Endothelial cell of umbilical vein (primary cell): ENCODE measurements at regions not wholly inside any gene's neighbourhood (a gene's known extent, or its start where the extent isn't known, plus 50 kb on each side); places are given as distances from the start of the nearest gene placed in this dataset.

Experiments
- BruUV-seq: library from RNA; stranded (reverse); fragments of 400-500 nt; replicated peaks from 2 replicates; lab custom pipeline; 2021; lab: Mats Ljungman, UMichigan
- CTCF ChIA-PET: fragments of 300-600, 350-600 bp; sonication (Branson Sonifier 250); formaldehyde crosslinking; loops from one replicate; lab custom pipeline; 2021; ENCODE audit warnings: antibody characterized with exemption, inconsistent platforms; lab: Charles Lee
- POLR2A ChIA-PET: fragments of 300-600, 350-600 bp; sonication (Branson Sonifier 250); formaldehyde crosslinking; loops from one replicate; lab custom pipeline; 2021; ENCODE audit warnings: antibody characterized with exemption, inconsistent platforms; lab: Charles Lee
- DNase-seq: peaks from one replicate; pipeline ENCODE4 v3.0.0-alpha.2; 2011; ENCODE audit warnings: low read depth, low spot score
- FAIRE-seq: peaks from 2 replicates; lab custom pipeline; 2011; peaks lifted over from hg19 to GRCh38; lab: Jason Lieb, UNC
- H2AFZ ChIP-seq: 2 replicates; pipeline ENCODE4 v1.6.0; 2012; ENCODE audit warnings: low read depth, low read length, control low read depth, inconsistent platforms
- H3K27ac ChIP-seq: 2 replicates; pipeline ENCODE4 v1.5.1; 2011; ENCODE audit warnings: low read depth, mild to moderate bottlenecking, control low read depth, low read length, moderate library complexity; ENCODE audit not compliant: insufficient read depth
- H3K27me3 ChIP-seq, 2 experiments: 2 replicates each; pipeline versions ENCODE4 v1.6.0 to v1.6.1; 2011; ENCODE audit warnings: low read length in 2 of 2, mixed read lengths in 1 of 2; ENCODE audit not compliant: control insufficient read depth in 2 of 2, insufficient read depth in 2 of 2
- H3K36me3 ChIP-seq, 2 experiments: 2 replicates in 1 of 2; 3 replicates in 1 of 2; pipeline ENCODE4 v1.5.1; 2011; ENCODE audit warnings: low read length in 2 of 2, mild to moderate bottlenecking in 1 of 2, moderate library complexity in 1 of 2; ENCODE audit not compliant: control insufficient read depth in 2 of 2, insufficient read depth in 2 of 2; ENCODE audit errors: extremely low read depth in 1 of 2
- H3K4me1 ChIP-seq: 3 replicates; pipeline ENCODE4 v1.5.1; 2011; ENCODE audit warnings: mild to moderate bottlenecking, low read length; ENCODE audit not compliant: control insufficient read depth, insufficient read depth; ENCODE audit errors: extremely low read depth
- H3K4me2 ChIP-seq: 2 replicates; pipeline ENCODE4 v1.6.1; 2011; ENCODE audit warnings: low read length, control low read depth, mixed read lengths; ENCODE audit not compliant: insufficient read depth
- H3K4me3 ChIP-seq, 3 experiments: fragments of 200-600 bp in 1 of 3; sonication (generic), shearing (Covaris generic) in 1 of 3; replicated peaks in 1 of 3; 2 replicates each; pipeline ENCODE4 v1.5.1; 2011 to 2016; ENCODE audit warnings: control low read depth in 3 of 3, low read length in 3 of 3, mild to moderate bottlenecking in 2 of 3, inconsistent platforms in 1 of 3, low read depth in 1 of 3, moderate library complexity in 1 of 3; ENCODE audit not compliant: insufficient read depth in 1 of 3
- H3K79me2 ChIP-seq: 2 replicates; pipeline ENCODE4 v1.6.0; 2012; ENCODE audit warnings: low read length, inconsistent platforms; ENCODE audit not compliant: control insufficient read depth, insufficient read depth
- H3K9ac ChIP-seq: replicated peaks from 2 replicates; pipeline ENCODE3; 2011; ENCODE audit warnings: low read length, control low read depth; ENCODE audit not compliant: insufficient read depth; ENCODE audit errors: extremely low read depth
- H3K9me1 ChIP-seq: replicated peaks from 3 replicates; pipeline ENCODE4 v1.6.0; 2011; ENCODE audit warnings: mild to moderate bottlenecking, low read length; ENCODE audit not compliant: control insufficient read depth, insufficient read depth; ENCODE audit errors: extremely low read depth
- H3K9me3 ChIP-seq: replicated peaks from 2 replicates; pipeline ENCODE4 v1.5.1; 2012; ENCODE audit warnings: low read length, inconsistent platforms; ENCODE audit not compliant: control insufficient read depth, insufficient read depth
- H4K20me1 ChIP-seq: replicated peaks from 2 replicates; pipeline ENCODE3; 2011; ENCODE audit warnings: mild to moderate bottlenecking, low read length; ENCODE audit not compliant: control insufficient read depth, insufficient read depth; ENCODE audit errors: extremely low read depth
- EZH2 ChIP-seq: IDR thresholded peaks from 2 replicates; pipeline ENCODE4 v1.6.1; 2012; ENCODE audit warnings: borderline replicate concordance, low read depth, mild to moderate bottlenecking, moderate library complexity, low read length, inconsistent platforms; ENCODE audit not compliant: severe bottlenecking
- FOS ChIP-seq: IDR thresholded peaks from 2 replicates; pipeline ENCODE4 v1.6.1; 2011; ENCODE audit warnings: mild to moderate bottlenecking, low read length, moderate library complexity, borderline replicate concordance; ENCODE audit not compliant: insufficient read depth
- GATA2 ChIP-seq: IDR thresholded peaks from 2 replicates; pipeline ENCODE4 v1.7.0; 2011; ENCODE audit warnings: low read depth, mild to moderate bottlenecking, moderate library complexity, mixed read lengths, low read length; ENCODE audit not compliant: insufficient read length, insufficient read depth
- JUN ChIP-seq: IDR thresholded peaks from 2 replicates; pipeline ENCODE4 v1.6.1; 2011; ENCODE audit warnings: borderline replicate concordance, low read depth; ENCODE audit not compliant: insufficient read length, insufficient read depth
- MYC ChIP-seq: IDR thresholded peaks from one replicate; pipeline ENCODE4 v1.6.1; 2011; ENCODE audit warnings: mild to moderate bottlenecking, low read depth, low read length
- POLR2A ChIP-seq: IDR thresholded peaks from 2 replicates; pipeline ENCODE4 v1.6.1; 2012; ENCODE audit warnings: low read depth, mild to moderate bottlenecking, control low read depth, low read length
- POLR2AphosphoS5 ChIP-seq: IDR thresholded peaks from 2 replicates; pipeline ENCODE4 v1.6.1; 2012; ENCODE audit warnings: low read depth, mild to moderate bottlenecking, control low read depth, low read length, moderate library complexity; ENCODE audit not compliant: insufficient read depth
- dilution Hi-C: fragments of 300-500 bp; cut with MboI; formaldehyde crosslinking; loops from one replicate; pipeline ENCODE4 v1.15.0; 2019; ENCODE audit warnings: low sequenced_read_pairs; ENCODE audit not compliant: extremely low pct_ligation_motif_present
- intact Hi-C: fragments of 100-400 bp; cut with micrococcal nuclease; formaldehyde crosslinking; loops from one replicate; pipeline ENCODE4 v1.10.0; 2022
- TF ChIP-seq, protein P1 (sequence below): IDR thresholded peaks from 2 replicates; pipeline ENCODE4 v1.6.1; 2011; ENCODE audit not compliant: insufficient read depth, insufficient read length
- TF ChIP-seq, protein P2 (sequence below), 2 donors: IDR thresholded peaks; 1 replicate in 1 of 2; 2 replicates in 1 of 2; pipeline ENCODE4 v1.5.1; 2011; ENCODE audit warnings: low read length in 2 of 2, mild to moderate bottlenecking in 2 of 2, moderate library complexity in 2 of 2, control low read depth in 1 of 2, inconsistent platforms in 1 of 2, low read depth in 1 of 2; ENCODE audit not compliant: insufficient read depth in 1 of 2; ENCODE audit errors: extremely low read depth in 1 of 2

DNA sequence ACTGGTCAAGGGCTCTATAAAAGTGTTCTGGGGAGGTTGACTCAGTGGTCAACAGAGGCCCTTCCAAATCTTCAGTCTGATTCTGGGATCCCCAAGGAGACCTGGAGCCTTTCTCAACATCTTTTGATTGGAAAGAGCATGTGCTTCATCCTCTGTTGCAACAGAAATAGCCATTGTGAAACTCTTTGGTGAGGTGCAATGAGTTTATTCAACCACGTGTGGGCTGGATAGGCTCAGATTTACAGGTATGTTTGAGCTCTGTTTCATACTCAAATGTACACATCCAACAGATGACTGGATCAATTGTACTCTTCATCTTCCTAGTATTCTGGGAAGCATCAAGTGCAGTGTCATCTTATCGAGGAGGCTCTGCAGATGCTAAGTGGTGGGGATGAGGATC, 60.5 kb downstream of the CTSL start:
- DNase-seq (no peak), FAIRE-seq (no peak)
- POLR2A ChIA-PET, result no interaction called here
- H3K4me2 ChIP-seq, result no peak overlapping the region
- no peaks in the 10 kb centered on the region for H4K20me1 ChIP-seq
- no peaks in the 10 kb centered on the region for H3K27me3 ChIP-seq
- no peak overlapping the region for H3K27ac ChIP-seq
- no peak overlapping the region for H3K4me3 ChIP-seq
- CTCF ChIA-PET, result no interaction called here
- H2AFZ ChIP-seq, result no peak overlapping the region
- intact Hi-C loops, result no loop called here
- no peaks in the 10 kb centered on the region for H3K9me1 ChIP-seq
- no TSS peak for BruUV-seq
- H3K9me3 ChIP-seq, result no peaks in the 10 kb centered on the region
- H3K36me3 ChIP-seq, result no peaks in the 10 kb centered on the region
- dilution Hi-C loops, result no loop called here
- no peak overlapping the region for H3K9ac ChIP-seq
- no peaks in the 10 kb centered on the region for H3K4me1 ChIP-seq
- H3K79me2 ChIP-seq, result no peaks in the 10 kb centered on the region
- no peak for TF ChIP-seq JUN
- no peak for TF ChIP-seq FOS
- TF ChIP-seq, protein P1, sequence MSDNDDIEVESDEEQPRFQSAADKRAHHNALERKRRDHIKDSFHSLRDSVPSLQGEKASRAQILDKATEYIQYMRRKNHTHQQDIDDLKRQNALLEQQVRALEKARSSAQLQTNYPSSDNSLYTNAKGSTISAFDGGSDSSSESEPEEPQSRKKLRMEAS, result no peak
- TF ChIP-seq MYC, result no peak
- no peak for TF ChIP-seq POLR2A
- no peak for TF ChIP-seq EZH2
- TF ChIP-seq GATA2, result no peak
- no peak for TF ChIP-seq POLR2AphosphoS5

DNA sequence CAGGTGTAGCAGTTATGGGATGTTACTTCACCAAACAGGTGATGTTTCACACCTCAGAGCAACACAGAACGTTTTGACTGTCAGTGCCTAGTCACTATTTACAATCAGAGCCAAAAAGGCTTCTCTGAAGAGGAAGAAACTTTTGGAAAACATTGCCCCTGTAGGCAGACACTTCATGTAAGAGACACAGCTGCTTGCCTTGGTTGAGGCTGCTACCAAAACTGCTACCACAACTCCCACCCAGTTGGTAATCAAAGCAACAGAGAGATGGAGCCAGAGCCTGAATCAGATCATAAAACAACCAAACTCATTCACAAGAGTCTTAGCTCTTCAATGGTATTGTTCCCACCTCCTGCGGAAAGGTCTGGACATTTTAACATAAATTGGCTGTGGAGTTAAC, 61.0 kb downstream of the CTSL start:
- Histone ChIP-seq H4K20me1 (no peaks in the 10 kb centered on the region), H3K9ac (no peak overlapping the region), H3K4me1 (no peaks in the 10 kb centered on the region), H3K4me3 (no peak overlapping the region), H3K9me3 (no peaks in the 10 kb centered on the region), H3K27ac (no peak overlapping the region), H3K27me3 (no peaks in the 10 kb centered on the region), H3K36me3 (no peaks in the 10 kb centered on the region), H3K9me1 (no peaks in the 10 kb centered on the region), H2AFZ (no peak overlapping the region), H3K79me2 (no peaks in the 10 kb centered on the region), H3K4me2 (no peak overlapping the region)
- TF ChIP-seq JUN (no peak), GATA2 (no peak), POLR2A (no peak), MYC (no peak), FOS (no peak), EZH2 (no peak), POLR2AphosphoS5 (no peak)
- TF ChIP-seq, protein P1, result no peak
- TF ChIP-seq, protein P2, sequence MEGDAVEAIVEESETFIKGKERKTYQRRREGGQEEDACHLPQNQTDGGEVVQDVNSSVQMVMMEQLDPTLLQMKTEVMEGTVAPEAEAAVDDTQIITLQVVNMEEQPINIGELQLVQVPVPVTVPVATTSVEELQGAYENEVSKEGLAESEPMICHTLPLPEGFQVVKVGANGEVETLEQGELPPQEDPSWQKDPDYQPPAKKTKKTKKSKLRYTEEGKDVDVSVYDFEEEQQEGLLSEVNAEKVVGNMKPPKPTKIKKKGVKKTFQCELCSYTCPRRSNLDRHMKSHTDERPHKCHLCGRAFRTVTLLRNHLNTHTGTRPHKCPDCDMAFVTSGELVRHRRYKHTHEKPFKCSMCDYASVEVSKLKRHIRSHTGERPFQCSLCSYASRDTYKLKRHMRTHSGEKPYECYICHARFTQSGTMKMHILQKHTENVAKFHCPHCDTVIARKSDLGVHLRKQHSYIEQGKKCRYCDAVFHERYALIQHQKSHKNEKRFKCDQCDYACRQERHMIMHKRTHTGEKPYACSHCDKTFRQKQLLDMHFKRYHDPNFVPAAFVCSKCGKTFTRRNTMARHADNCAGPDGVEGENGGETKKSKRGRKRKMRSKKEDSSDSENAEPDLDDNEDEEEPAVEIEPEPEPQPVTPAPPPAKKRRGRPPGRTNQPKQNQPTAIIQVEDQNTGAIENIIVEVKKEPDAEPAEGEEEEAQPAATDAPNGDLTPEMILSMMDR (IDR thresholded peaks at IDR 0.05; ENCODE audit: extremely low read depth in 1 of 2, insufficient read depth in 1 of 2, low read depth in 1 of 2, low read length in 2 of 2), result no peak
- no peak for FAIRE-seq
- ChIA-PET CTCF (no interaction called here), POLR2A (no interaction called here)
- no peak for DNase-seq
- intact Hi-C loops (no loop called here), dilution Hi-C loops (no loop called here)
- BruUV-seq, result no TSS peak
